ENCODE measurements at regions not wholly inside any gene's neighbourhood (a gene's known extent, or its start where the extent isn't known, plus 50 kb on each side); places are given as distances from the start of the nearest gene placed in this dataset.
"Not testable (repeated sequence)": the region's sequence is repeated elsewhere in the genome, so short reads cannot be mapped to it uniquely, and the experiment has no call there.

DNA sequence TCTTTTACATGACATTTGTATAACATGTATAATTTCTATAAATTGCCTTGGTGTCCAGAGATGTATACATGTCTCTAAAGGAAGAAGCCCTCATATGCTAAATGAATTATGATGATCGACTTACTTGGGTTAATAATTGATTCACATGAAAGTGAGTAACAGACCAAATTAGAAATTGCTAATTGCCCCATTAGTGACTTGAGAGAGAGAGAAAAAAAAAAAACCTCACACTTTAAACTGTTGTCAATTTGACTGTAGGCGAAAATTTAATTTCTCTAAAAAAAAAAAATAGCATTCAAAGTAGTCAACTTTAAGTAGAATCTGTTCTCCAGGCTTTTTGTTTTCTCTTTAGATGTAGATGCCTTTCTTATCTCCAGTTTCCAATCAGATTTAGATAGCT is 383.3 kb downstream of the SH2D4B start:
- no peak for DNase-seq (ENCODE audit: low read depth, low spot score)

GRCh38 chr10:80924063-80924952 is 386.6 kb downstream of the SH2D4B start:
- no peak overlapping the region for H3K4me3 ChIP-seq (ENCODE audit: low read length)
- DNase-seq (ENCODE audit: low read depth, low spot score): peak; percentile 17

More for the DNA sequence above, 383.3 kb downstream of the SH2D4B start:
- H3K4me3 ChIP-seq (ENCODE audit: low read length): no peak overlapping the region

- DNase-seq (ENCODE audit: low read depth, low spot score): no peak
- H3K4me3 ChIP-seq (ENCODE audit: low read length): no peak overlapping the region
These were observed 389.8 kb downstream of the SH2D4B start for GRCh38 chr10:80927419-80928078.

GRCh38 chr10:80938903-80939302 is 401.2 kb downstream of the SH2D4B start:
- no peak overlapping the region for H3K4me3 ChIP-seq (ENCODE audit: low read length)
- no peak for DNase-seq (ENCODE audit: low read depth, low spot score)

- no peak overlapping the region for H3K4me3 ChIP-seq (ENCODE audit: low read length)
- DNase-seq (ENCODE audit: low read depth, low spot score): no peak
These were observed 407.7 kb downstream of the SH2D4B start for GRCh38 chr10:80945264-80945880.

- no peak overlapping the region for H3K4me3 ChIP-seq (ENCODE audit: low read length)
- no peak for DNase-seq (ENCODE audit: low read depth, low spot score)
These were observed 408.4 kb downstream of the SH2D4B start for GRCh38 chr10:80946073-80946472.

DNA sequence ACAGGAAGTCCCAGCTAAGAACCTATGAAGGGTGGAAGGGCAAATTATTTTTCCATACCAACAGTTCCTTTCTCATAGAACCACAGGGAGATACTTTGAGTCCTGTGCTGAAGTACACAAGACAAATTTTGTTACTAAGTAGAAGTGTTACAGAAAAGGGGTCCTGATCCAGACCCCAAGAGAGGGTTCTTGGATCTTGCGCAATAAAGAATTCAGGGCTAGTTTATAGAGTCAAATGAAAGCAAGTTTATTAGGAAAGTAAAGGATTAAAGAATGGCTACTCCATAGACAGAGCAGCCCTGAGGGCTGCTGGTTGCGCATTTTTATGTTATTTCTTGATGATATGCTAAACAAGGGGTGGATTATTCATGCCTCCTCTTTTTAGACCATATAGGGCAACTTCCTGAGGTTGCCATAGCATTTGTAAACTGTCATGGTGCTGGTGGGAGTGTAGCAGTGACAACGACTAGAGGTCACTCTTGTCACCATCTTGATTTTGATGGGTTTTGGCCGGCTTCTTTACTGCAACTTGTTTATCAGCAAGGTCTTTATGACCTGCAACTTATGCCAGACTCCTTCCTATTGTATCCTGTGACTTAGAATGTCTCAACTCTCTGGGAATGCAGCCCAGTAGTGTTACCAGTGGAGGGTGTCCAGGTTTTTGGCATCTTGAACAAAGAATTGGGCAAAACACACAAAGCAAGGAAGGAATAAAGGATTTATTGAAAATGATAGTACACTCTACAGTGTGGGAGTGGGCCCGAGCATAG is 409.4 kb downstream of the SH2D4B start:
- DNase-seq (ENCODE audit: low read depth, low spot score): no peak
- H3K4me3 ChIP-seq (ENCODE audit: low read length): no peak overlapping the region

DNA sequence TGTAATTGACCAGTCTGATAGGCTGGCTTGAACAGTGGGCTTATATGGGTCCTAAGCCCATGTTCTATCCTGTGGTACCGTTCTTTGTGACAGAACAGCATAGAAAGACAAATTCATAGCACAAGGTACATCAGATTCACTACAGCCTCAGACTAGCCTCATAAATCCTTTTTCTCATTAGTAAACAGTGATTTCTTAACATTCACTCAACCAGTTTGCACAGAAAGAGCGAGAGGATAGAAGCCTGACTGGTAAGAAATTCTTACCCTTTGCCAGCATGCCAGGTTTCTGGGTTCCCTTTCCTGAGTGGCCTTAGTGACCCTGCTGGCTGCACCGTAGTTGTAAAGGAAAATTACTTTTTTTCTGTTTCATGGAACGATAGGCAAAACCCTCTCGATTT is 412.1 kb downstream of the SH2D4B start:
- no peak for DNase-seq (ENCODE audit: low read depth, low spot score)

DNA sequence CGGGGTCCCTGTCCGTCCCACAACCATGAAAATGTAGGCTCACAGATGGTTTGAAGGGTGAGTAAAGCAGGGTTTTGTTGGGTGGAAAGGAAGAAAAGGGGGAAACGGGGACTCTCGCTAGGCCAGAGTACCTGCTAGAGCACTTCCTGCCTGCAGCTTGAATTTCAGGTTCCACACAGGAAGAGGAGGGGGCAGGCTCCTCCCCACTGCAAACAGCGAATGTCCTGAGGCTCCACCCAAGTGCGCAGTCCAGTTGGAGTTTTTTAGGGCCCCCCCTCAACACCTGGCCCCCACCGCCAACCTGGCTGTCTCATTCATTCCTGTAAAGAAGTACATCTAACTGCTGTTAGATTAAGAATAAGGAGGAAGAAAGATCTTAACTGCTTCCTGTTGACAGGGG is 414.7 kb downstream of the SH2D4B start:
- H3K4me3 ChIP-seq (ENCODE audit: low read length): no peak overlapping the region
- no peak for DNase-seq (ENCODE audit: low read depth, low spot score)

More for the DNA sequence above, 412.1 kb downstream of the SH2D4B start:
- H3K4me3 ChIP-seq (ENCODE audit: low read length): no peak overlapping the region

DNA sequence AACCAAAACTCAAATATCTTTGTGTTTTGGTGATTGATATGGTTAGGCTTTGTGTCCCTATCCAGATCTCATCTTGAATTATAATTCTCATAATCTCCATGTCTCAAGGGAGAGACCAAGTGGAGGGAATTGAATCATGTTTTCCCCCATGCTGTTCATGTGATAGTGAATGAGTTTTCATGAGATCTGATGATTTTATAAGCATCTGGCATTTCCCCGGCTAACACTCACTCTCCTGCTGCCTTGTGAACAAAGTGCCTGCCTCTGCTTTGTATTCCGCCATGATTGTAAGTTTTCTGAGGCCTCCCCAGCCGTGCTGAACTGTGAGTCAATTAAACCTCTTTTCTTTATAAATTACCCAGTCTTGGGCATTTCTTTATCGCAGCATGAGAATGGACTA is 419.5 kb downstream of the SH2D4B start:
- H3K4me3 ChIP-seq (ENCODE audit: low read length): no peak overlapping the region
- DNase-seq (ENCODE audit: low read depth, low spot score): no peak

DNA sequence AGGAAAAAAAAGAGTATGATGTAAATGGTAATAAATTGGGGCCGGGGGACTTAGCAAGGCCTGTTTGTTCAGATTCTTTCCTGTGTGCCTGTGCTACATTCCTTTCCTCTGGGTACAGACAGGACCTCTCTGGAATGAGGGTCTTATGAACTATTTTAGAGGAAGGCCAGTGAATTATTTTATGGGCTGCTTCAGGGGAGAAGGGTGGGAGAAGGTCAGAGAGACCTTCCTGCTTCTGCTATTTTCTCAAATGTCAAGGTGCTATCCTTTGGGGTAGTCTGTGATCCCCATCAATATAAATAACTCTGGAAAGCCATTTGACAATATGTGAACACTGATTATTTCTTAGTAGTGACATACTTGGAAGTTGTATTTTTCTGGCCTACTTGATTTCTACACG is 426.5 kb downstream of the SH2D4B start:
- H3K4me3 ChIP-seq (ENCODE audit: low read length): no peak overlapping the region
- no peak for DNase-seq (ENCODE audit: low read depth, low spot score)

GRCh38 chr10:80964955-80965614 is 427.4 kb downstream of the SH2D4B start:
- H3K4me3 ChIP-seq (ENCODE audit: low read length): no peak overlapping the region
- no peak for DNase-seq (ENCODE audit: low read depth, low spot score)

- no peak overlapping the region for H3K4me3 ChIP-seq (ENCODE audit: low read length)
- no peak for DNase-seq (ENCODE audit: low read depth, low spot score)
These were observed 428.8 kb downstream of the SH2D4B start for GRCh38 chr10:80966326-80966986.

GRCh38 chr10:80967357-80967756 is 429.7 kb downstream of the SH2D4B start:
- not testable (repeated sequence) for DNase-seq (ENCODE audit: low read depth, low spot score); H3K4me3 ChIP-seq (ENCODE audit: low read length)

DNA sequence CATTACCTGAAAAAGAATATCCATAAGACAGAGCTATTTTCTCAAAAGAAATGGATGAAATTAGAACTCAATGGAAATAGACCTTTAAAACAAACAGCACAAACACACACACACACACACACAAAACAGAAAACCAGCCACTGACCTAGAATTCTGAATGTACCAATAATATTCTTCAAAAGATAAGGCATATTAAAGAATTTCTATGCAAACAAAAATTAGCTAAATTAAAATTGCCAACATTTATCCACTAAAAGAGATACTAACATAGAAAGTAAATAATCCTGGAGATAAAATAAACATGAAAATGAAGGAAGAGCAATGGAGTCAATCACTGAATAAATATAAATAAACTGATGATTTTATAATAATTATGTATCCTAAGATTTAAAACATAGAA is 431.2 kb downstream of the SH2D4B start:
- DNase-seq (ENCODE audit: low read depth, low spot score): no peak
- no peak overlapping the region for H3K4me3 ChIP-seq (ENCODE audit: low read length)

GRCh38 chr10:80971461-80971860 is 433.8 kb downstream of the SH2D4B start:
- DNase-seq (ENCODE audit: low read depth, low spot score): no peak
- H3K4me3 ChIP-seq (ENCODE audit: low read length): no peak overlapping the region

GRCh38 chr10:80976658-80977057 is 439.0 kb downstream of the SH2D4B start:
- no peak overlapping the region for H3K4me3 ChIP-seq (ENCODE audit: low read length)
- DNase-seq (ENCODE audit: low read depth, low spot score): no peak

GRCh38 chr10:80985102-80985501 is 447.4 kb downstream of the SH2D4B start:
- DNase-seq (ENCODE audit: low read depth, low spot score): no peak
- no peak overlapping the region for H3K4me3 ChIP-seq (ENCODE audit: low read length)

All from Jurkat, Clone E6-1 (cell line).